NCI-H69 (cell line): ENCODE measurements at regions not wholly inside any gene's neighbourhood (a gene's known extent, or its start where the extent isn't known, plus 50 kb on each side); places are given as distances from the start of the nearest gene placed in this dataset.

Experiments used
- DNase-seq: peaks from one replicate; lab custom pipeline; 2025; lab: John Stamatoyannopoulos, UW

DNA sequence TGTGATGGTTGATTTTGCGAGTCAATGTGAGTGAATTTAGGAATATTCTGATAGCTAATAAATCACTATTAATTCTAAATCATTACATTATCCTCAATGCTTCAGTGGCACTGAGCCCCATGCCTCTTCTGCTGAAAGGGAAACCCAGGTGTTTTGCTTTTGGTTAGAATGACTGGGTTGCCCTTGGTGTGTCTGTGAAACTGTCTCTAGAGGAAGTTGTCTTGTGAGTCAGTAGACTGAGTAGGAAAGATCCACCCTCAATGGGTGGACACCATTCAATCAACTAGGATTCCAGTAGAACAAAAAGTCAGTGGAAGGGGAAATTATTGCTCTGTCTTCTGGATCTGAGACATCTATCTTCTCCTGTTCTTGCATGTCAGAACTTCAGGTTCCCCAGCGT lies 472.4 kb downstream of the ANKRD7 start:
- DNase-seq, result no peak

DNA sequence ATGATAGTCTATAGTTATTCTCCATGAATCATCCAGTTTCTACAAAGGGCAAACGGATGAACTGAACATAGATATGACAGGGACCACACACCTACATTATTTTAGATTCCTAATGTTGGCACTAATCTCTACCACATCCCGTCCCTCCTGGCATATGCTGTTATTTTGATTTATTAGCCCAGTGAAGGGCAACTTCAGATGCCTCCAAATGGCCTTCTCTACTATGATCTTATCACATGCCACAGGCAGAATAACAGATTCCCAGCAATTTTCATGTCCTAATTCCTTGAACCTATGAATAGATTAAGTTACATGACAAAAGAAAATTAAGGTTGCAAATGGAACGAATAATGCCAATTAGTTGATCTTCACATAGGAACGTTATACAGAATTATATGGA lies 474.7 kb downstream of the ANKRD7 start:
- peak; percentile 82 for DNase-seq

DNA sequence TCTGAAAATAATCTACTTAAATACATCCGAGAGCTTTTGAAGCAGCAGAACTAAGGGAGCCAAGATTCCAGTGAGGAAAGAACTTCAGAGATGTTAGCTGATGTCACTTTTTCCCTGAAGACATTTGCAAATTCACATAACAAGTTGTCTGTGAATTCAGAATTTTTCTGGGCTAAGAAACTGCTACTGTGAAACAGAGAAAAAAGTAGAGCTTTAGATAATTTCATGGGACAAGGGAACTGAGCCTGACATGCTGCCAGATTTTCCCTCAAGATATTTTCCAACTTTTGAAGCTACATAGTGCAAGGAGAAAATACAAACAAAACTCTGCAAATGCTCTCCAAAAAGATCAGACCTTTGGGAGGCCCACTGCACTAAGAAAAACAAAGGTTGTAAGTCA lies 484.2 kb downstream of the ANKRD7 start:
- DNase-seq, result no peak

DNA sequence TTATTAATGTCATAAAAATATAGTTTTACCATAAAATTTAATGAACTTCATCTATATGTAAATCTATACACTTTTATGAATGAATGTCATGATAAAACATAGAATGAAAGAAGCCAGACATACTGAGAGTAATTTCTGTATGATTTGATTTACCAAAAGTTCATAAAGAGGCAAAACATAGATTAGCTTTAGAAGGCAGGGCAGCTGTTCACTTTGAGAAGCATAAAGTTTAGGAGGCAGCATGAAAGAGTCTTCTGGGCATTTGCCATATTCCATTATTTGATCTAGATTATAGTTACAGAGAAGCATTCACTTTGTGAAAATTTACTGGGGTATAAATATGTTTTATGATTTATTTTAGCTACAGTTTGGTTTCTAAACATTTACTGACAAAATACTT lies 487.2 kb downstream of the ANKRD7 start:
- no peak for DNase-seq

DNA sequence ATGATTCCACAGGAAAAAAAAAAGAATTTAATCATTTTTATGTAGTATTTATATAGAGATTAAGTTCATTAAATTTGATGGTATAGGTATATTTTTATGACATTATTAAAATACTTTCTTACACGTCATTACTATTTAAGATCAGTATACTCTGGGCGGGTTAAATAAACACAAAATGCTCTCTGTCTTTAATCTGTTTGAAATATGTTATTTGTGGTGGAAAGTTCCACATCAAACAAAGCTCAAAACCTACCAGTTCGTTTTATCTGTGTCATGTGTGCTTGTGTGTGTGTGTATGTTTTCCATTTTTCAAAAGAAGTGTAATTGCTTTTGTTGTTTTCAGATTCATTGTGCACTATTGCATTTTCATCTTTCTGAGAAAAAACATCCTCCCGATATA lies 488.5 kb downstream of the ANKRD7 start:
- DNase-seq, result no peak

DNA sequence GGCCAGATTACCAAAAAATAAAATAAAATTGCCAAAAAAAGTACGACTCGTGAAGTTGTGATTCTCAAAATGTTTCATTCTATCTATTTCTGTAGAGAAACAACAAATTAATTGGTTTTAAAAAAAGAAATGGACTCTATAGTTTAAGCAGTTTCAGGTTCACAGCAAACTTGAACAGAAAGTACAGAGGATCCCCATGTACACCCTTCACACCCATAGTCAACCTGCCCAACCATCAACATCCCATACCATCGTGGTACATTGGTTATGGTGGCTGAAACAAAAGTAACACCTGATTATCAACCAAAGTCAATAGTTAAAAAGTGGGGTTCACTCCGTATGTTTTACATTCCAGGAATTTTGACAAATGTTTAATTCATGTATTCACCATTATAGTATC lies 496.1 kb downstream of the ANKRD7 start:
- no peak for DNase-seq

DNA sequence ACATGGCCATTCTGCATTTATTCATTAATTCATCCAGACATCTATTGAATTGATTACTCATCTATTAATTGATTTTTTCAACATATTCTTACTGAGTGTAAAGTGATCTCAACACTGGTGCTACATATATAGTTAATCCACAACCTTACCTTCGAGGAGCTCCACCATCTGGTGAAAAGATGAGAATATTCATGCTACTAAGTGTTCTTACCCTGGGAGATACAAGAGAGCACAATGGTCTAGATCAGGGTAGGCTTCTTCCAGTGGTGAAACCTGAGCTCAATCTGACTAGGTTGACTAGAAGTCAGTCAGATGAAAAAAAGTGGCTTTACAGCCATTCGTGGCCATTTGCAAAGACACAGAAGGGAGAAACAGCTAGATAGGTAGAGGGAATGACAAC lies 507.4 kb downstream of the ANKRD7 start:
- peak; percentile 46 for DNase-seq

DNA sequence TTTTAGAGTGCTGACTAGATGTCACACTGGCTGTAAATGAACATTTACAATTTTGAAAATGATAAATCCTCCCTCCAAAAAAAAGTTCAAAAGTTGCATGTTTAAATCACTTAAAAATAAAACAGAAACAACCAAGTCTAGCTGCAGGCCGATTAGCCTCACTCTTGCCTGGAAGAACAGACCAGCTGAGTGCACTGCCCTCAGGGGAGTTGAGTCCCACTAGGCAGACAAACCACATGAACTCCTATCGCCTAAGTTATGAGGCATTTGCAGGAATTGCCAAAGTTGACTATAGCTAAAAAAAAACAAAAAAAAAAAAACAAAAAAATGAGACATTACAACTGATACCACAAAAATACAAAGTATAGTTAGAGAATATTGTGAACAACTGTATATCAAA lies 510.0 kb downstream of the ANKRD7 start:
- no peak for DNase-seq

DNA sequence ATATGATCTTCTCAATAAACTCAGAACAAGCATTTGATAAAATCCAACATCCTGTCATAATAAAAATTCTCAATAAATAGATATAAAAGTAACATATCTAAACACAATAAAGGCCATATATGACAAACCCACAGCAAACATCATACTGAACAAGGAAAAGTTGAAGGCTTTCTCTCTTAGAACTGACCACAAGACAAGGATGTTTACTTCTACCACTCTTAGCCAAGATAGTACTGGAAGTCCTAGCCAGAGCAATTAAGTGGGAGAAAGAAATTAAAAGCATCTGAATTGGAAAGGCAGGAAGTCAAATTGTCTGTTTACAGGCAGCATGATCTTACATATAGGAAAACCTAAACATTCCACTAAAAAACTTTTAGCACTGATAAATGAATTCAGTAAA lies 510.9 kb downstream of the ANKRD7 start:
- DNase-seq, result no peak

DNA sequence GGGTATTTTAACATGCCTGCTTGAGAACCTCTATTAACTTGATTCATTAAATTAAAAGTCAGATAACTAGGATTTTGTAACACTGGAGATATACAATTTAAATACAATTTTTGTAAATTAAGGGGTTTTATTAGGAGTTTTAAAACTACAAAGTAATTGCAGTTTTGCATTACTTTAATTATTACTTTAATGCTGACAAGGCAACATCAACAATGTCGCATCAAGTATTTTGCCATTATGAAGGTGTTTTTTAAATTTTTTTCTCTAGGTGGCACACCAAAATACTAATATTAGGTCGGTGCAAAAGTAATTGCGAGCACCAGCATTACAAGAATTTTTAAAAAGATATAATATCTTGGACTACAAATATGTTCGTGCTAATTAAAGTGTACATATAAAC lies 513.4 kb downstream of the ANKRD7 start:
- no peak for DNase-seq

DNA sequence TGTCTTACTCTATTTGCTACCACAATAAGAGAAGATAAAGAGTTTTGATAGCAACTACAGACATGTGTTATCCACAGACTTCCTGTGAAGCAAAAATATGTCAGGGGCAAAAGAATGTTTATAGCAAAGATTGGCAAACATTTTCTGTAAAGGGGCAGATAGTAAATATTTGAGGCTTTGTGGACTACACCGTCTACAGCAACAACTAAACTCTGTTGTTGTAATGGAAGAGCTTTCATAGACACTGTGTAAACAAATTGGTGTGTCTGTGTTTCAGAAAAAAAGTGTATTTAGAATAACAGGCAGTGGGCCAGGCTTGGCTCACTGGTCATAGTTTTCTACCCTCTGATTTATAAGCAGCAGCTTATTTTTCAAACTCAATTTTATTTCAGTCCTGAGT lies 521.4 kb downstream of the ANKRD7 start:
- DNase-seq, result peak; percentile 24

DNA sequence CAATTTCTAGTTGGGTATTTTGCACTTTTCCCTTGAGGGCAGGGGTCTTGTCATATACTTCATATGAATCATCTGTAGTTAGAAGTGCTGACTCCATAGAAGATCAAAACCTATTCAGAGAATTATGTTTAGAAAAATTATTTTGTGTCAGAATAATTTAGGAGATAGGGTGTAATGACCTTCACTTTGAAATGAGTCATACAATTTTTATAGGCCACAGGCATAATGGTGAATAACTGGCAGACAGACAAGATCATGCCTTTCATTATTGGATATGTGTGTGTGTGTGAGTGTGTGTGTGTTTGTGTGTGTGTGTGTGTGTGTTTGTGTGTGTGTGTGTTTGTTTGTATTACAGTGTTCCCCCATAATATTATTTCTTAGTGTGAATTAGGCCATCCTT lies 523.0 kb downstream of the ANKRD7 start:
- no peak for DNase-seq

DNA sequence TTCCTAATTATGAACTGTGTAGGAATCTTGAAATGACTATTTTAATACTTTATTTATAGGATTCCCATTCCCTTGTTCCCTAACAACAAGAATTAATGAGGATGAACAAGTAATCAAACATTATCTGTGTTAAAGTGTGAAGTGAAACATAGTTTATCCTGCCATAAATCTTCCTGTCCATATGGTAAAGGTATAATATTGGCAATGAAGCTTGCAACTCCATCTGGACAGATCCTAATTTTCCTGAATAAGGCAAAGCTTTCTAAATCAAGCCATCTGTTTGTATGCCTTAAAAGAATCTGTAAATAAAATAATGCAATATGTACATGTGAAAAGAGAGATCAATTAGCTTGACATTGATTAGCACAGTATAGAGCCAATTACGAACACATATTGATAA lies 529.0 kb downstream of the ANKRD7 start:
- DNase-seq, result peak; percentile 87

DNA sequence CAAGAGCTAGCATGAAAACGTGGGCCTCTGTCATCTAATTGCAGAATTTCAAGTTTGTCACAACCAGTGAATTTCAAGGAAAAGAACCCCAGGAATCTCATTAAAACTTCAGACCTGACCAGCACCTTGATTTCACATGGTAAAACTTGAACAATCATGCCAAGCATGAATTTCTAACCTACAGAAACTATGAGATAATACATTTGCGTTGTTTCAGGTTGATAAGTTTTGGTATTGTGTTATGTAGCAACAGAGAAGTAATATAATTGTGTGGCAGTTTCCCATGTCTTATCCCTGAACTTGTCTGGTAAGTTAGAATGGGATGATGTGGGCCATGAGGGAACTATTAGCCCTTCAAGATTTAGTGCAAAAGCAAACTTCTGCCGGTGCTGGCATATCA lies 530.1 kb downstream of the ANKRD7 start:
- no peak for DNase-seq

DNA sequence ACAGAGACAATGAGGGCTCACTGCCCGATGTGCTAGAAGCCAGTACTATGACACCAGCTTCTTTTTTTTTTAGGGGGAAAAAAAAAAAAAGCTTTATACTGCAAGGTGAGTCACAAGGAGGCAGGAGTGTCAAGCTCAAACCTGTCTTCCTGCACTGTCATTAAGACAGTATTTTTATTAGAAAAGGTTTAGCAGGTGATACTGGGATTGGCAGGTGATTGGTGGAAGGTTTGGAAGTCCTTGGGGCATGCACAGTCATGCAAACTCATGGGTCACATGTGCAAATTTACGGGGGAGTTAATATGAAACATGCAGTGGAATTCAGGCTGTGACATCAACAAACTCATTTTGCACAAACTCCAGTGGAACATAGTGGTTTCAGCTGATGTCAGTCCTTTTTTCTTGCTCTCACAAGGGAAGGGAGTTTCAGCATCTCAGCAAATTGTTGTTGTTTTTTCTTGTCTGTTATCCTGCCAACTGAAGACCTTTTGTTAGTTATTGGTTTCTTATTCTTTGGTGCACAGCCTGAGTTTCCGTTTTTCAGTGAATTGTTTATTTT lies 530.6 kb downstream of the ANKRD7 start:
- DNase-seq, result peak; percentile 28

DNA sequence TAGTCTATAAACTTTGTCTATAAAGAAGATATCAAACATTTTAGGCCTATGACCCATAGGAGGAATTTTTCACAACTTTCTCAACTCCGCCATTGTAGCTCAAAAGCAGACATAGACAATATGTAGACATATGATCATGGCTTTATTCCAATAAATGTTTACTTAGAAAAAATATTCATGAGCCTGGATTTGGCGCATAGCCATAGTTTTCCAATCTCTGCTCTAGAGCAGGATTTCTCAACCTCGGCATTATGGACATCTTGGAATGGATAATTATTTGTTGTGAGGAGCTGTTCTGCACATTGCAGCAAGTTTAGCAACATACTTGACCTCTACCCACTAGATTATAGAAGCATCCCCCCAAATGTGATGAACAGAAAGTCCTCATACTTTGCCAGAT lies 532.6 kb downstream of the ANKRD7 start:
- DNase-seq, result no peak

DNA sequence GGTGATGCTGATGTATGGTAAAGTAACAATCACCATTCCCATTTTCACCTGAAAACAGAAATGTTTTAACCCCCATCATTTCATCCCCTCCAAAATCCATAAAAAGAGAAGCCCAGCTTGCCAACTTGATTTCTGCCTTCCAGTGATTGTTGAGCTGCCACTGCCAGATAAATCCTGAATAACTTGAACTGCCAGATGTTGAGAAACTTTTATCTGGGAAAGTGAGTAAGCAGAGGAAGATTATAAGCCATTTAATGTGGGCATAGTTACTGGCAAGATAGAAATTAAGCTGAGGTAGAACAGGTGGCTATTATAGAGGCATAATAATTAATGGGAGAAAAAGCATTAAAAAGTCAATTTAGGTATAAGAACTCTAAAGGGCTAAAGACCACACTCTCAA lies 534.1 kb downstream of the ANKRD7 start:
- DNase-seq, result no peak

DNA sequence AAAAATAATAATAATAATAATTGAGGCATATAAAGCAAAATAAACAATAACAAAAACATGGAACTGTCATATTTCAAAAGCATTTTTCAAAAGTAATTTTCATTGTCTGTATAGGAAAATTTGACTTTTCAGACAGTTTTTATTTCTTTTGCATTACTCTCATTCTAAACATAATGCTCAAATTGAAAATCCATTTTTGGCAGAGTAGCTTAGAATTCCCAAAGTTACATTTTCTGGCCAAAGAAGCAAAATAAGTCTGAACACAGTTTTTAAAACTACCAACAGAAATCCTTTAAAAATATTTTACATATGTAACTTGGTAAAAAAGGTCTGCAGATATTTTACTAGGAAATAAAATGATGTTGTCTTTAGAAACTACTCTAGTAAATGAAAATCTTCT lies 535.4 kb downstream of the ANKRD7 start:
- no peak for DNase-seq

DNA sequence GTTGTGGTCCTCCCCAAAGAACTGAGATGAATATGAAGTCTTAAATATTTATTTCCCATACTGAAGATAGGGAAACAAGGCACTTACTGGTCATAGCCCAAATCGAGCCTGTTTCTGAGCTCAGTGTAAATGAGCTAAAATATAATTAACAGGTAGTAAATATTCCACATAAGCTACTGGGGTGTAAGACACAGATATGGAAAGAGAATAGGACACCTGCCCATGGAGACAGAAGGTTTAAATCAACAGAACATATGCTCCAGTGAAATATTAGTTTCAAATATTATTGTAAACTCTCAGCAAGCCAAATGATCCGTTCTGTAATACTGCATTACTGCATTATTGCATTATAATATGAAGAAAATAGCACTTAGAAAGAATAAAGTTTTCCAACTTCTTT lies 537.9 kb downstream of the ANKRD7 start:
- DNase-seq, result no peak

DNA sequence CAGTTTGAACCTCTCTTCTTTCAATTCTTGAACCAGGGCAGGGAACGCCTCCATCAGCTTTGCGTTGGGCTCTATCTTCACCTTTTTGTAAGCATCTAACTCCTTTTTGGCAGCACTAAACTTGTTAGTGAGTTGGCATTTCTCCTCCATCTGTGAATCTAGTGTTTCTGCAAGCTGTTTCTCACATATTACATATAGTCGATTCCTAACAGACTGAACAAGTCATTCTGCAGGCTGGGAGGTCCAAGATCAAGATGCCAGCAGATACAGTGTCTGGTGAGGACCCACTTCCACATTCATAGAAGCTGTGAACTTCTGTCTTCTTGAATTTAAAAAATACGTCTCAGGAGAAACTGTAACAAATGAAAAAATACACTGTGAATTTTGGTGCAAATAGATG lies 539.7 kb downstream of the ANKRD7 start:
- no peak for DNase-seq

DNA sequence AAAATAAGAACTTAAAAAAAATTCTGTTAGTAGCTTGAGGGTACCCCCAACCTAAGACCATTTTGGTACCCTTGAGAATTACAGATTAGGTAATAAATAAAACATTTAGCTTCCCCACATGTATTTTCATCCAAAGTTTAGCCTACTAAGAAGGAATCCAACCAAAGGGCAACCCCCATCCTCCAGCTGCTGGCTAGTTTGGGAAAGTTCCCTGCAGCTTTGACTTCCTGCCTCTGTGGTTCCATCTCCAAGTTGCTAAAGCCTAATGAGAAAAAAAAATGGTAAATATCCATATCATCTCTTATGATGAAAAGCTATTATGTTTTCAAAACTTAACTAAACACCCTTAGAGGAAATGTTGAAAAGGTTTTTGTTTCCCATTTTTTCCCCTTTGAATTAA lies 547.2 kb downstream of the ANKRD7 start:
- DNase-seq, result no peak

DNA sequence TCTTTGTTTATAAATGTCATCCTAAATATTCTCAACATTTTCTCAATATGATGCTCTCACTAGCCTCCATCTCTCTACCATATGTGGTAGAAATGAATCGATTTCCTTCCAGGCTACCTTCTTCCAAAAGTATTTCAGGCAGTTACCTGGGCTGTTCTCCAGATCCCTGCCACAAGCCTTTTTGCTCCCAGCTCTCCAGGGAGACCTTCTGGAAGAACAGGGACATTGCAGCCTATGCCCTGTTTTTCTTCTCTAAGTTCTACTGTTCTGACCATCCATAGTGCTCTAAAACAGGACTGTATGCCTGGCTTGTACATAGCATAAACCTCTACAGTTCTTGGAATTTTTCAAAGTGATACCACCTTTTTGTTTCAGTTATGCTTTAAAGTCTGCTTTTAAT lies 552.8 kb downstream of the ANKRD7 start:
- DNase-seq, result peak; percentile 14

DNA sequence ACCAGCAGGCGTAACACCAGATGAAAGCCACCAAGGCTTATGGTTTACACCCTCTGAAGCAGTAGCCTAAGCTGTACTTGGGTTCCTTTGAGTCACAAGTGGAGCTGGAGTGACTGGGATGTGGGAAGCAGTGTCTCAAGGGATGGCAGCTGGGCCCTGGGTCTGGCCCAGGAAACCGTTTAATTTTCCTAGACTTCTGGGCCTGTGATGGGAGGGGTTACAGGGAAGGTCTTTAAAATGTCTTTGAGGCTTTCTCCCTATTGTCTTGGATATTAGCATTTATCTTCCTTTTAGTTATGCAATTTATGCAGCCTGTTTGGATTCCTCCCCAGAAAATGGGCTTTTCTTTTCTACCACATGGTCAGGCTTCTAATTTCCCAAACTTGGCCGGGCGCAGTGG lies 568.2 kb downstream of the ANKRD7 start:
- no peak for DNase-seq

DNA sequence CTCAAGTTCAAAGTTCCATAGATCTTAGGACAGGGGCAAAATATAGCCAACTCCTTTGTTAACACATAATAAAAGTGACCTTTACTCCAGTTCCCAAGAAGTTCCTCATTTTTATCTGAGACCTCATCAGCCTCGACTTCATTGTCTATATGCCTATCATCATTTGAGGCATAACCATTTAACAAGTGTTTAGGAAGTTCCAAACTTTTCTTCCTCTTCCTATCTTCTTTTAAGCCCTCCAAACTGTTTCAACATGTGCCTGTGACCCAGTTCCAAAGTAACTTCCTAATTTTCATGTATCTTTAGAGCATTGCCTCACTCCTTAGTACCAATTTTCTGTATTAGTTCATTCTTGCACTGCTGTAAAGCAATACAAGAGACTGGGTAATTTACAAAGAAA lies 569.1 kb downstream of the ANKRD7 start:
- DNase-seq, result no peak

DNA sequence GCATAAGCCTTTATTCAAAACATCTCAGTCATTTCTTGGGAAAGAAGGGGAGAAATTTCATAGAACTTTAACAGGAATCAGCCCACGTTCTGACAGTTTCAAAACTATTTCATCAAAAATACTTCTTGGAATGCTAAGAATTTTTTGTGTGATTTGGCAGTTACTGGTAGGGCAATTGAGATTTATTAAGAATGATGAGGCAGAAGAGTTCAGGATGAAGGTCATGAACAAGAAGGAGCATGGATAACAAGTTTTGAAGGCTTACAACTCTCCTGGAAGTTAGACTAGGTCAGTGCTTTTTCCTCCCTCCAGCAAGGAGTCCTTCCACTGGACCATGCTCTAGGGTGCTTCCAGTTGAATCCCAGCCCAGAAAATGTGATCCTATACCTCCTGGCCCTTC lies 569.9 kb downstream of the ANKRD7 start:
- DNase-seq, result no peak
